HG02870 (cell line): ENCODE measurements at regions not wholly inside any gene's neighbourhood (a gene's known extent, or its start where the extent isn't known, plus 50 kb on each side); places are given as distances from the start of the nearest gene placed in this dataset.
"Not testable (repeated sequence)": the region's sequence is repeated elsewhere in the genome, so short reads cannot be mapped to it uniquely, and the experiment has no call there.

Source experiments
- ATAC-seq: cut with Tn5 transposase; IDR thresholded peaks from one replicate; pipeline ENCODE4 v1.9.1; 2021; ENCODE audit warnings: mild to moderate bottlenecking, moderate library complexity; ENCODE audit not compliant: unreplicated experiment

DNA sequence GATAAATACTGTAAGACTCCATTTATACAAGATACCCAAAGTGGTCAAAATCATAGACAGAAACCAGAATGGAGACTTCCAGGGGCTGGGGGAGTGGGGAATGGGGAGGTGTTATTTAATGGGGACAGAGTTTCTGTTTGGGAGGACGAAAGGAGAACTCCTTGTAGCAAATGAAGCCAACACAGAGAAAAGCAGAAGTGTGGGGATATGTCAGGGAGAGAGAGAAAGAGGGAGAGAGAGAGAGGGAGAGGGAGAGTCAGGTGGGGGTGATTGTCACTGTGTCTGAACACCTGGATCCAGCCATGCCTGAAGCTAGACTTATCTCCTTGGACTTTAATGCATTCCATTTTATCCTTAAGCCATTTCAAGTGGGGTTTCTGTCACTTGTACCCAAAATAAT, 234.7 kb downstream of the BCL11B start:
- not testable (repeated sequence) for ATAC-seq

DNA sequence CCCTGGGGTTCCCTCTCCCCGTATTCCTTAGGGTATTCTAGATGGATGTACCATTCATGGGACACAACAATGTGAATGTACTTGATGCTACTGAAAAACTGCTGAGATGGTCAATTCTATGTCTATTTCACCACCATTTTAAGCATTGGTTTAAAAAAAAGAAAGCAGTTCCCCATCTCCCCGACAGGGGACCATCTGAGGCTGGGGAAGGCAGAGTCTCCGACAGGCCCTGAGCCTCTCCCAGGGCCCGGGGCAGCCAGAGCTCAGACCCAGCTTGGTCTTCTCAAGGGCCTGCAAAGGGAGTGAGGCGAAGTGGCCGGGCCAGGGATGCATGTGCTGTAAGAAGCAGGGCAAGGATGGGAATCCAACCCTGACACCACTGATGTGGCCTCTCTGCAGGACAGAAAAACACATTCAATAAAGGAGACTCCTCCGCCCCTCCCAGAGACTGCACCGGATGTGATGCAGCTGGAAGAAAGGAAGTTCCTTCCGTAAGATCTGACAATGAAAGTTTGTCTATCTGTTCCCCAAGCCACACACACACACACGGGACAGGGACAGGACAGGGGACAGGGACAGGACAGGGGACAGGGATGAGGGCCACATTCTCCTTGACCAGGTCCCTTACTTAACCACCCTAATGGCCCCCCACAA, 234.1 kb downstream of the BCL11B start:
- ATAC-seq = no peak

DNA sequence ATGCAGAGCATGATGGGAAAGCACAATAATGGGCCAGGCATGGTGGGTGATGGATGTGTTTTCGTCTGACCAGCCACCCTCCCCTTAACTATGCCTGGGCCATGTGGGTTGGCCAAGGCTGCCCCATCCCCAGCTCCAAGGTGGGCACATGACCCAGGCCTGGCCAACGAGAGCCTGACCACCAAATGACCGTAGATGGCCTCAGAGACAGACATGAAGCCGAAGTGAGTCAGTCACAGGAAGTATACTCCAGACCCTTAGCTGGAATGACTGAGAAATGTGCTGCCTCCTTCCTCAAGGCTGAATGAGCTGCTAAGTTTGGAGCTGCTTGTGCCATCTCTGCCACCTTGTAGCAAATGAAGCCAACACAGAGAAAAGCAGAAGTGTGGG, 233.6 kb downstream of the BCL11B start:
- no peak for ATAC-seq

DNA sequence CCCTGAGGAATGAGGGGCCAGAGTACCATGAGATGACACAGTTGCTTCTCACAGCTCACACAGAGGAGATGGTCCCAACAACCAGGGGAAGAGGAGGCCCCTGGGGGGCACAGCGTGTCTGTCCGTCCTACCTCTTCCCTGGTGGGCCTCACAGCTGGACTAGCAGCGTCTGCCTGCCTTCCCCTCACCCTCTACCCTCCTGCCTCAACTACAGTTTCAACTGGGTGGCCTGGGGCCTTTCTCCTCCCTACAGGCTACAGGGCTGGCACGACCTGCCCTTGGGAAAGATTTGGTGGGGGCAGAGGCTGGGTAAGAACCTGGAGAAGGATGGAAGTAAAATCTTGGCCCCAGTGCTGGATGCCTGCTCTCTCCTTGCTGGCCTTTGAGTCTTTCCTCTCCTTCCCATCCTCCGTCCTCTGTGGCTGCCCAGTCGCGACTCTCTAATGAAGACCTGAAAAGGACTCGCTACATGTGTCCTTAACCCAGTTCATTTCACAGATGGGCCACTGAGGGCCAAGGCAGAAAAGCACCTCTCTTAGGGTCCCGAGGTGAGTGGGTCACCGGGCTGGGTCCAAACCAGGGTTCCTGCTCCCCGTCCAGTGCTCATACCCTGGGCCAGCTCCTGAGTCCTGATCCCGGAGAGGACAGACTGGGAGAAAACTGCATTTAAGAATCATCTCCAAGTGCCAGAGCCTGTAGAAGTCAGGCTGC, 232.5 kb downstream of the BCL11B start:
- no peak for ATAC-seq

DNA sequence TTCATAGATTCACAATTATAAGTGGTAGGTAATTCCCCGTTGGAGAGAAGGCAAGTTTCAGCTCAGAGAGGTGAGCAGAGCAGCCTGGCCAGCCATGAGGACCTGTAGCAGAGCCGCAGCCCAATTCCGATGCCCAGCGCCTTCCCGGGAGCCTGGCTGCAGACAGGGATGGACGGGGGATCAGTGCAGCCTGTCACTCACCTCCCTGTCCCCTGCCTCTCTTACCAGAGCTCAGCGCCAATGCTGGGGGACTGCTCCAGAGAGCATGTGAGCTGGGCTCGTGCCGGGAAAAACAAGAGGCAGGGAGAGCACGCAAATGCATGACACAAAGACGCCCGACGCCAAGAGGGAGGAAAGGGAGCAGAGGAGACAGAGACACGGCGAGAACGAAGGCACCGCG, 231.9 kb downstream of the BCL11B start:
- no peak for ATAC-seq

DNA sequence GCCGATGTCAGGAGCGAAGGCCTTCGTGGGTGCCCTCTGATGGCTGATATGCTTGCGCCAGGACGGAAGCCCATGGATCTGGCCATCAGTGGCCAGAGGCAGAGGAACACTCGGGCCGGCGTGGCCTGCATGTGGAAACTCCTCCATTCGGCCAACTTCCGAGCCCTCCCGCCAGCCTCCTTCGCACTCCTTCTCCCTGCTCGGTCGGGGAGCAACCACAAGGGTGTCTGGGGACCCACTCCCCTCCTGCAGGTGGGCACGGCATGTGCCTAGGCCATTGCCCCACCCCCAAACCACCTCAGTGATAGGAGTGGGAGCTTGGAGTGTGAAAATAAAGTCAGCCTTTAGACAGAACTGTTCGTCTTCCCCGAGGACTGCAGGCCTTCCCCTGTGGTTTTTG, 231.3 kb downstream of the BCL11B start:
- no peak for ATAC-seq

DNA sequence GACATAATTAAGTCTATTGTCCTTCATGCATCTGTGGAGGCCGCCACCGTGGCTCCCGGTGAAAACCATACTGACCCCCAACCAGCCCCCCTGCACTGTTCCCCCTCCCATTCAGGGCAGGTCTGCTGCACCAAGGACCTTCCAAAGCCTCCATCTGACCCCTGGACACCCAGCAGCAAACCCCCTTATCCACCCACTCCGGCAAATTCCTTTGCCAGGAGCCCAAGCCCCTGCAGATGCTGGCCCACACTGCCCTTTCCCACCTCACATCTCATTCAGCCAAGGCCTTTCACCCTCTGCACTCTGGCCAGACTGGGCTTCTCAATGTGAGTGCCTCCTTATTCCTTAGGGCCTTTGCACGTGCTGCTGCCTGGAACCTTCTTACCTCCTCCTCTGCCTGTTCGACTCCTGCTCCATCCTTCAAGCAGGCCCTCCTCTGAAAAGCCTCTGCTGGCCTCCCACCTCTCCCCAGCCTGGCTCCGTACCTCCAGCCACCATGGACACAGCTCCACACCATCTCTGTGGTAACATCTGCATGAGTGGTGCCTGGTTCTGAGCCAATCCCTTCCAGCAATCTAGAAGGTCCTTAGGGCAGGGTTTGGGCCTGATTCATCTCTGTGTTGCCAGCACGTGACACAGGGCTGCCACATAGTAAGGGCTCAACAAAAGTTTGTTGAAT, 230.7 kb downstream of the BCL11B start:
- no peak for ATAC-seq

DNA sequence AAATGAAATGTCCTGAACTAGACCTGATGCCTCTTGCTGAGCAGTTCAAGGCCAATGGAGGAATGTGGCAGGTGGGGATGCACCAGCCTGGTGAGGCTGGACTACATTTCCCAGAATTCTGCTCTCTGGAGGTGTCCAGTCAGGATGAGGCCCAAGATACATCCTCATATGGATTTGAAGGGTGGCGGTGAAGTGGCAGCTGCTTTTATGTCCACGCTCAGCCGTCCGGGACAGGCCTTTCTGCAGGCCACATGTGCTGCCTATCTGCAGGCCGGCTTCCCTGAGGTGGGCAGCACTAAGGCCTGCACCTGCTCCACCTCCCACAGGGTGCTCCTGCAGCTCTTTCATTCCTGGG, 230.2 kb downstream of the BCL11B start:
- no peak for ATAC-seq

DNA sequence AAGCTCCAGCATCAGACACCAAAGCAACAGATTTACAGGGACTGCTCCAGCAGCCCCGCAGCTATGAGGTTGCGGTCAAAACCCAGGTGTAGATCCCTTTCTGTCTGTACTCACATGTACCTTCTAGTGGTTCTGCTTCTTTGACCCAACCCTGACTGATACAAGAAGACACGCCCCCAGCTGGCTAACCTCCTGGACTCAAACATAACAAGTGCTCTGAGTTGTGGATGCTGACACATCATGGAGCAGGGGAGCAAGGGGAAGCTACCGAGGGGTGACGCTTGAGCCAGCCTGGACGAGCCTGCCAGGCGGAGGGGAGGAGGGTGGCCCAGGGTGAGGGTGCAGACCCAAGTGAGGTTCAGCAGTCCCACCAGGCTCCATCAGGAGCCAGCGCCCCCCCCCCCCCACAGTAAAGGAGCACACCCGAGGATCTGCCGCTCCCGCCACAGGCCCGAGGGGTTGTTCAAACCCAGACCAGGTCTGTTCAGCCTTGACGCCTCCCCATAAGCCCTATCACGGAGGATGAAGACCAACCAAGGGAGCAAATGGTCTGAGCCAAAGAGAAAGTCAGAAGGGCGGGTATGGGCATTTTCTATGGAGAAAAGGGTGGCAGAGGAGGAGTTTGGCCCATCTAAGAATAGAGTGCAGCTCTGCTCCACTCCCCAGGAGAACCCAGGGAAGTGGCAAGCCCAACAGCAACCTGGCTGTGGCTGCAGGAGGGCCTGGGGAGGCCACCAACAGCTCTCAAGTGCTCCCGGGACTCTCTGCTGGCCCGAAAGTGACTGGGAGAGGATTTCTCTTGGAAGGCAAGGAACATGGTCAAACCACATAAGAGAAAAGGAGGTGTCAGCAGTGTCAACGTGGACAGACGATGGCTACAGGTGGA, 229.4 kb downstream of the BCL11B start:
- ATAC-seq = no peak

DNA sequence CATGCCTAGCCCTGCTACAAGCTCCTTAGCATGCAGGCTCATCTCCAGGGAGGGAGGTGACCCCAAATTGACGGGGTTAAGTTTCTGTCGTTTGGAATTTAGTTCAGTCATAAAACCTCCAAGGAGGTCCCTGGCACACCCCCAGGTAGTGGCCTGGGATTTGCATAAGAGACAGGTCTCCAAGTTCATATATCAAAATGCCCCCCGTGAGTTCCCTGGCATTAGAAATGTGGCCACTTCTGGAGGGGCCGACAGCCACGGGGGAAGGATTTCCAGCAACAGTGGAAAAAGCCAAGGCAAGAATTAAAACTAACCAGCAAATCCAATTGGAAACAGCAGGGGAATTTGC, 228.8 kb downstream of the BCL11B start:
- no peak for ATAC-seq

DNA sequence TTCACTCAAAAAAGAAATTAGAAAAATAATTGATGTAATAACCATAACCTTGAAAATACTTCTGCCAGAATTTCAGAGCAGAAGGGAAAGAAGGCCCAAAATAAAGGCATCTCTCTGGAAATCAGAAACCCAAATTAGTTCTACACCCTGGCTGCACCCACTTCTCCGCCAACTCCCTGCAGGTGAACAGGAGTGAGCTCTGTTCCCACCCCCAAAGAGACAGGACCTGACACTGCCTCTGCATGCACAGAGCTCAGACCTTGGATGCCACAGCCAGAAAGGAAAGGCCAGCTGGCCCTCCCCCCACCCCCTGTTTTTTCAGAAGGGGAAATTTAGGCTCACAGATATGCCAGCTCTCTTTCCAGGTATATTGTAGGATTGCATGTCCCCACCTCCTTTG, 228.2 kb downstream of the BCL11B start:
- no peak for ATAC-seq

DNA sequence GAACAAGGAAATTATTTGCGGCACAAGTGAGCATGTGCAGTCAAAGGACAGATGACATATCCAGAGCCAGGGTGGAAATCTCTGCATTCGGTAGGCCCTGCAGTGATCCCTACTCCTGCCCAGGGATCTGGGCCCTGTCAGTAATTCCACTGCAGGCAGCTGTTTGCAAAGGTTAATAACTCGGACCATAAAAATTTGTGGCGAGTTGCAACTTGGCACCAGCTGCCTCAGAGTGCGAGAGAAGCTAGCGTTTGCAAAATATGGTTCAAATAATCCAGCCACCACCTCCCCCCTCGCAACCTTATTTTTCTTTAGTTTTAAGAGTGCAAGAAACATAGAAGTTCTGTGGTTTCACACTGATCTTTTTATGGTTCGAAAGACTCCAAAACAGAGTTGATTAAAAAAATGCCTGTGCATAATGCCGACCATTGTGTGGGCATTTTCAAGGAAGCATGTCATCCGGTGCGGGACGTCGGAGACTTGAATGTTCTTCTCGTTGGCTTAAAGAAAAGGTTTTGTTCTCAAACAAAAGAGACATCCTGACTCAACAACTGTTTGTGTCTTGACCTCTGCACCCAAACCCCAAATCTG, 224.5 kb downstream of the BCL11B start:
- no peak for ATAC-seq

DNA sequence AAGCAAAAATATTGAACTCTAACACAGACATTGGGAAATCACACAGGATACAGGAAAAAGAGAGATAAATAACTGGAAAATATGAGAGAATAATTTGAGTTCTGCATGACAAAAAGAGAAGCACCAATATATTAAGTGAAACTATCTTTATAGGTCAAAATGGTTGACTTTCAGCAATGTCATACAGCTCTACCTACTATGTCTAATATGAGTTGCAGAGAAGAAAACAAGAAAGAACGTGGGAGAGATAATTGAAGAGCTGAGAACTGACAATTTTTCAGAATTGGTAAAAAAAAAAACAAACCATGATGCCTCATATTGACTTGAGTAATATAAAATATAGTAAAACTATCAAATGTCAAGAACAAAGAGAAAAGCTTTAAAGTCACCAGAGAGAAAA, 221.7 kb downstream of the BCL11B start:
- no peak for ATAC-seq

DNA sequence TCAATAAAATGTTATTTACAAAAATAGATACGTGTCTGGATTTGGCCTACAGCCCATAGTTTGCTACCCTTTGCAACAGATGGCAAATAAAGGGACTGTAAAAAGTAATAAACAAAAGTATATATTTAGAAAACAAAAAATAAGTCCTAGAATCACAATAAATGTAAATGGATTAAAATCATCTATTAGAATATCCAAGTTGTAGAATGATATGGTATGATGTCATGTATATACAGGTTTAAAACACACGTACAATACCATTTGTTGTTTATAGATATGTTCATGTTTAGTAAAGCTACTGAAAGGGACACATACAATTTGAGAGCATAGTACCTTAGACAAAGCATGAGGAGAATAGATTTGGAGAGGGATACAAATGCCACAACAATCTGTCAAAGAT, 219.5 kb downstream of the BCL11B start:
- ATAC-seq = no peak

DNA sequence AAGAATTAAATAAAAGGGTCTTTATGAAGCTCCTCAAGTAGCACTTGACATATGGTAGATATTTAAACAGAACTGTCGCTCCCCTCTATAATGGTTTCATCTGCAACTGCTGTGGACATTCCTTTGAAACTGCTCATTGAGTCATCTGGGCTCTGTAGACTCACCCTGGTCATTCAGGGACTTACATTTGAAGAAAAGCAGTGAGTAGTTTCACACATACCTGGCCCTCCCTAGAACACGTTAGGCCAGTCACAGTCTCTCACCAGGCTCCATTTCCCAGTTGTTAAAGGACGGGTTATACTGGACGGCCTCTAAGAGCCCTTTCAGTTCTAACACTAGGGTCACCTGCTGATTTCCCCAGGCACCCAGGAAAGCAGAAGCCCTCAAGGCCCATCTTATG, 217.0 kb downstream of the BCL11B start:
- ATAC-seq = no peak

DNA sequence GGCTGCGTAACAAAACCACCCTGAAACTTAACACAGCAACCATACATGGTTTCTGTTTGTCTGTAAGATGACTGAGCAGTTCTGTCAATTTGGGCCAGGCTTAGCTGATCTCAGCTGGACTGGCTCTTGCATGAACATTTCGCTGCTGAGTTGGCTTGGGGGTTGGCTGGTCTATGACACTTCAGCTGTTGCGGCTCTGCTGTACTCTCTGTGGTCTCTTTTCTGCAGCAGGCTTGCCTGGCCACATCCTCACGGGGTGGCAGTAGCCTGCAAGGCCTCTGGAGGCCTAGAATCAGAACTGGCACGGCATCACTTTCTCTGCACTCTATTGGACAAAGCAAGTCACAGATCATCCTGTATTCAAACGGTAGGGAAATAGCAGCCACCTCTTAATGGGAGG, 216.2 kb downstream of the BCL11B start:
- ATAC-seq = no peak

DNA sequence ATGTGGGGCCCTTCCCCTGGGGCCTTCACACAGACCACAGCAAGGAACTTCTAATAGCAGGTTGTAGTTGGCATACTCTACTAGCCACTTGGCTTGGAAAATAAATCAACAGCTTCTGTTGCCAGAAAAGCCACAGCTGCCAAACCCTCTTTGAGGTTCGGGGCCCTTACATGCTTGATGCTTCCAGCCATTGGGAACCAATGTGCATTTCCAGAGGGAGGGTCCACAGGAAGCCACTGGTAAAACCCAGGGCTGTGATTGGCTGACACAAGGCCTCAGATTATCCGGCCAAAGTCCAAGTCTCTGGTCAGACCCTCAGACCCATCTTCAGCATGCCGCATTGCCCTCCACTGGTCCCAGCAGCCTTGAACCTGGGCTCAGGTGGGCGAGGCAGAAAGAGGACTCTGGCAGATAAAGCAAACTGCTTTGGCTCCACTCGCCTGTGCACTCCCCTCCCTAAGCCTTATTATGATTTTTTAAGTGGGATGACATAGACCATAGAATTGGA, 214.4 kb downstream of the BCL11B start:
- no peak for ATAC-seq

DNA sequence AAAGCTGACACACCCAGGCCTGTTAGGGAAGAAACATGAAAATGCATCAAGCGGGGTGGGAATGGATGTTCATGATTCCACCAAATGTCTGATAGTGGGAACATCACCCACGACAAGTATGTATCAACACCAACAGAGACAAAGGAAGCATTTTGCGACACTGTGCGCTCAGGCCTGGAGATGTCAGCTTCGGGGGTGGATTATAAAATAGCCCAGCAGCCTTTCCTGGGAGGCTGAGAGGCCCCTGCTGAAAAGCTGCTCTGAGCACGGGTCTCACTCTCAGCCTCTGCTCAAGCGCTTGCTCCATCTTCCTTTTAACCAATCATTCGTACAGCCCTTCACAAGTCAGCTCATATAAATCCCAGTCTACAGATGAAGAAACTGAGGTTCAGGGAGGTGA, 213.5 kb downstream of the BCL11B start:
- ATAC-seq = no peak

DNA sequence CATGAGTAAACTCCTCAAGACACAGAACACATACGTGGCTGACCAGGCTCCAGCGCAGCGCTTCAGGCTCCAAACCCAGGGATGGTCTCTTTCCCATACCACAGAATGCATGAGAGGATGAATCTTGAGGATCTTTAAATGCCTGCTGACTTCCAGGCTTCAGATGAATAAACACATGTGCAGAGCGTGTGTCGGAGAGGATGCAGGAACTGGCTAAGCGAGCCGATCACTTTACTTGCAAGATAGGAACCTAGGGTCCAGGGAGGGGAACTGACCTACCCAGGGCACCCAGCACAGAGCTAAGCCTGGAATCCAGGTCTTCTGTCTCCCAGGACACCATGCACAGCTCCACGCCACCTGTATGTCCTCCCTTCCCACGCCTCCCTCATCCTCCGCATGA, 209.8 kb downstream of the BCL11B start:
- no peak for ATAC-seq

DNA sequence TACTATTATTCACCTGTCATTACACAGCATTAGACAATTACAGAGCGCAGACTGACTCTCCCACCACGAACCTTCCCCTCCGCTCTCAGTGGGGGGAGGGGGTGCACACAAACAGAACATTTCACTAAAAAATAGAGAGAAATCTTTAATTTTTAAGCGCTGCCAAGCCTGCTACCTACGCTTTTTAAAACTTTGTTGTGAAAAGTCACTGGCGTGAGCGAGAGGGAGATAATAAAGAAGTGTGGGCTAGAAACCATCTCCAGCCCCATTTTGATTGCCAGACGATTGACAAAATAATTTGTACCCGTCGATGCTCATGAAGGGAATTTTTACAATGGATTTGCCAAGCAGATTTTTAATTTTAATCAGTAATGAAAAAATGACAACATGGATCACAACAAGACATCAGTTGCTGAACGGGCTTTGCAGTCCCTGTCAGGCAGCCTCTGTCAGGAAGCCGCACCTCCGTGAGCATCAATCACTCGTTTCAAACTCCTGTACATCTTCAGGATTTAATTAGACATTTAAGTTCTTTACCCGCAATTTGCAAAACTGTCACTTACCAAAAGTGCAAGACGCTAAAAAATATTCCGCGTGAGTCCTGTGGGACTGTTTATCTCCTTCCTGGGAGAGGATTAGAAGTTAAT, 209.1 kb downstream of the BCL11B start:
- ATAC-seq = no peak
